Keratinocyte (primary cell): ENCODE measurements at regions not wholly inside any gene's neighbourhood (a gene's known extent, or its start where the extent isn't known, plus 50 kb on each side); places are given as distances from the start of the nearest gene placed in this dataset.

Experiments used
- CTCF ChIP-seq, 3 experiments: IDR thresholded peaks in 1 of 3; conservative IDR thresholded peaks in 1 of 3; optimal IDR thresholded peaks in 1 of 3; 2 replicates in 2 of 3; 3 replicates in 1 of 3; pipeline versions ENCODE3 to v1.5.1; 2011; ENCODE audit warnings: low read length in 3 of 3, mild to moderate bottlenecking in 3 of 3, moderate library complexity in 2 of 3, control low read depth in 1 of 3, inconsistent platforms in 1 of 3; ENCODE audit not compliant: insufficient read depth in 2 of 3; ENCODE audit errors: extremely low read depth in 1 of 3
- EZH2 ChIP-seq: IDR thresholded peaks from one replicate; pipeline ENCODE4 v1.6.1; 2012; ENCODE audit warnings: inconsistent platforms, mild to moderate bottlenecking, low read length, moderate library complexity

DNA sequence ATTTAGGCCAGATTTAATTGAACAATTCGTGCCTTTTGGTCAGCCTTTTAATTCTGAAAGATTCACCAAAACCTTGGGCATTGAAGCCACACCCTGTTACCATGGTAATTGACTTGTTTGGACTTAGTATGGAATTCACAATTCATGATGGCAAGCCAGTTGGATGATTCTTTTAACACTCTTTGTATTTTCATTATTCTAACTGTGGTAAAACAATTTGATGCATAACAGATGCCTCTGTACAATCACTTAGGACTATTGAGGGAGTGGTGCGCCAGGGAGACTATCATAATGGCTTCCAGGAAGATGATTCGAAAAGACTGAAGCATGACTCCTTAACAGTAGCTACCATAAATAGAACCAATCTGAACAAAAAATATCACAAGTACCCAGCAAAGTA lies 381.1 kb upstream of the ADAMTS16 start:
- TF ChIP-seq CTCF (optimal IDR thresholded peaks at IDR 0.05 in 1 of 3, IDR thresholded peaks at IDR 0.05 in 1 of 3, conservative IDR thresholded peaks at IDR 0.05 in 1 of 3; ENCODE audit: extremely low read depth in 1 of 3, insufficient read depth in 2 of 3, low read length in 3 of 3): no peak
- no peak for TF ChIP-seq EZH2
